ENCODE measurements at regions not wholly inside any gene's neighbourhood (a gene's known extent, or its start where the extent isn't known, plus 50 kb on each side); places are given as distances from the start of the nearest gene placed in this dataset.

DNA sequence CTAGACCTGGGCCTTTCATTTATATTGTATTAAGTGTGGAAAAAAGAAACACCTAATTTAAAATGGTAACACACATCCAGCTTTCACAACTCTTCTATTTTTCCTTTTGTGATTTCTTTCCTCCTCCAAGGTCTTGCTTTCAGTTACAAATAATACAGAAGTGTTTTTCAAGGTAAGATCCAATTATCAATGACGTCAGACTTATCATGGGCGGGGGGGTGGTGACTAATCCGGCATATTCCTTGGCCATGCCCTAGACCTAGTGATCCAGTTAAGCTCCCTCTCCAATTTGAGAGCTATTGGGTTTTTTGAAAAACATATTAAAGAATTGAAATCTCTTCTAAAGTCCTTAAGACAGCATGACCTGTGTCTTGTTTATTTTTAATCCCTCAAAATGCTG, 669.9 kb upstream of the NR5A2 start:
- TF ChIP-seq, protein P1, sequence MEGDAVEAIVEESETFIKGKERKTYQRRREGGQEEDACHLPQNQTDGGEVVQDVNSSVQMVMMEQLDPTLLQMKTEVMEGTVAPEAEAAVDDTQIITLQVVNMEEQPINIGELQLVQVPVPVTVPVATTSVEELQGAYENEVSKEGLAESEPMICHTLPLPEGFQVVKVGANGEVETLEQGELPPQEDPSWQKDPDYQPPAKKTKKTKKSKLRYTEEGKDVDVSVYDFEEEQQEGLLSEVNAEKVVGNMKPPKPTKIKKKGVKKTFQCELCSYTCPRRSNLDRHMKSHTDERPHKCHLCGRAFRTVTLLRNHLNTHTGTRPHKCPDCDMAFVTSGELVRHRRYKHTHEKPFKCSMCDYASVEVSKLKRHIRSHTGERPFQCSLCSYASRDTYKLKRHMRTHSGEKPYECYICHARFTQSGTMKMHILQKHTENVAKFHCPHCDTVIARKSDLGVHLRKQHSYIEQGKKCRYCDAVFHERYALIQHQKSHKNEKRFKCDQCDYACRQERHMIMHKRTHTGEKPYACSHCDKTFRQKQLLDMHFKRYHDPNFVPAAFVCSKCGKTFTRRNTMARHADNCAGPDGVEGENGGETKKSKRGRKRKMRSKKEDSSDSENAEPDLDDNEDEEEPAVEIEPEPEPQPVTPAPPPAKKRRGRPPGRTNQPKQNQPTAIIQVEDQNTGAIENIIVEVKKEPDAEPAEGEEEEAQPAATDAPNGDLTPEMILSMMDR (conservative IDR thresholded peaks at IDR 0.05; ENCODE audit: low read depth, low read length) = no peak
- TF ChIP-seq EZH2 (IDR thresholded peaks at IDR 0.05; ENCODE audit: borderline replicate concordance, low read depth, low read length, poor library complexity, severe bottlenecking) = no peak

Measured in A673 (cell line).